ENCODE measurements at regions not wholly inside any gene's neighbourhood (a gene's known extent, or its start where the extent isn't known, plus 50 kb on each side); places are given as distances from the start of the nearest gene placed in this dataset.

DNA sequence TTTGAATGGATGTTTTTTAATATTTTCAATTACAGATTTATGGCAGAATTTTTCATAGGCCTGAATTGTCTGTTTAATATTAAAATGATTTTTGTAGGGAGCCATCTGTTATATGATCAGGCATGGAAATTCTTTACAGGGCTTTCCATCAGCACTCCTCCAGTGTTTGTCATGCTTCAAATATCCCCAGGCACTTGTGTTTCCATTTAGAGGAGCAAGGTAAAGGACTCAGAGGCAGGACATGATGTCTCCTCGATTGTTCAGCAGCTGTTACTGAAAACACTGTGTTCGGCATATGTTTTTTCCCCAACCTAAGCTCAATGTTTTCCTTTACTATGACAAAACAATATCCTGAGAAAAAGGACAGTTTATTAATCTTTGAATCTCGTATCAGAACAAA, 172.3 kb upstream of the RFX3 start:
- no peaks in the 10 kb centered on the region for H3K9me3 ChIP-seq (ENCODE audit: control insufficient read depth in 1 of 2, low read length in 2 of 2)
- no peaks in the 10 kb centered on the region for H3K27me3 ChIP-seq (ENCODE audit: control insufficient read depth in 1 of 2, insufficient read depth in 2 of 2, low read length in 2 of 2)
- H3K36me3 ChIP-seq (ENCODE audit: control insufficient read depth in 1 of 2, insufficient read depth in 2 of 2, low read length in 2 of 2) = no peaks in the 10 kb centered on the region
- no peak overlapping the region for H3K4me3 ChIP-seq (ENCODE audit: low read depth in 1 of 2, low read length in 2 of 2)
- H3K9ac ChIP-seq (ENCODE audit: low read depth in 1 of 2, low read length in 2 of 2) = no peak overlapping the region
- no peak overlapping the region for H3K27ac ChIP-seq (ENCODE audit: low read depth, low read length)
- no peaks in the 10 kb centered on the region for H3K4me1 ChIP-seq (ENCODE audit: control insufficient read depth in 1 of 2, insufficient read depth in 2 of 2, low read length in 2 of 2)

- Histone ChIP-seq H3K36me3 (ENCODE audit: control insufficient read depth in 1 of 2, insufficient read depth in 2 of 2, low read length in 2 of 2) (no peaks in the 10 kb centered on the region), H3K9me3 (ENCODE audit: control insufficient read depth in 1 of 2, low read length in 2 of 2) (no peaks in the 10 kb centered on the region), H3K4me3 (ENCODE audit: low read depth in 1 of 2, low read length in 2 of 2) (no peak overlapping the region), H3K27ac (ENCODE audit: low read depth, low read length) (no peak overlapping the region), H3K27me3 (ENCODE audit: control insufficient read depth in 1 of 2, insufficient read depth in 2 of 2, low read length in 2 of 2) (no peaks in the 10 kb centered on the region), H3K9ac (ENCODE audit: low read depth in 1 of 2, low read length in 2 of 2) (no peak overlapping the region), H3K4me1 (ENCODE audit: control insufficient read depth in 1 of 2, insufficient read depth in 2 of 2, low read length in 2 of 2) (no peaks in the 10 kb centered on the region)
Observed at GRCh38 chr9:3696368-3696767, 170.6 kb upstream of the RFX3 start.

DNA sequence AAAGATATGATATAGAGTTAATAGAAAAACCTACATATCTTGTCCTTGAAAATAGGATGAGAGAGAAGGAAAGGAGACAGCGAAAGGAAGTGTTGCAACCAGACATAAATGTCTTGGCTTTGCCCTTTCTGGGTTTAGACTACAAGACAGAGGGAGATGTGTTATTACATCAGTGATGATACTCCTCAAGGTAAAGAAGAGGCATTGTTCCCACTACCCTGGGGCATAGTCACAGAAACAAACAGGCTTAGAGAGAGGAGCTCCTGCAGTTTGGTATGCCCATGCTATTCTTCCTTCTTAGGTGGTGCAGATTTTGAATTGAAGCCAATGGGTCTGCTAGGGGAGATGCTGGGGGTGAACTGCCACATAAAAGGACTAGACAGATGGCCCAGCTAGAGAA, 166.8 kb upstream of the RFX3 start:
- Histone ChIP-seq H3K4me3 (ENCODE audit: low read depth in 1 of 2, low read length in 2 of 2) (no peak overlapping the region), H3K4me1 (ENCODE audit: control insufficient read depth in 1 of 2, insufficient read depth in 2 of 2, low read length in 2 of 2) (no peaks in the 10 kb centered on the region), H3K9ac (ENCODE audit: low read depth in 1 of 2, low read length in 2 of 2) (no peak overlapping the region), H3K9me3 (ENCODE audit: control insufficient read depth in 1 of 2, low read length in 2 of 2) (no peaks in the 10 kb centered on the region), H3K27me3 (ENCODE audit: control insufficient read depth in 1 of 2, insufficient read depth in 2 of 2, low read length in 2 of 2) (no peaks in the 10 kb centered on the region), H3K27ac (ENCODE audit: low read depth, low read length) (no peak overlapping the region), H3K36me3 (ENCODE audit: control insufficient read depth in 1 of 2, insufficient read depth in 2 of 2, low read length in 2 of 2) (no peaks in the 10 kb centered on the region)

DNA sequence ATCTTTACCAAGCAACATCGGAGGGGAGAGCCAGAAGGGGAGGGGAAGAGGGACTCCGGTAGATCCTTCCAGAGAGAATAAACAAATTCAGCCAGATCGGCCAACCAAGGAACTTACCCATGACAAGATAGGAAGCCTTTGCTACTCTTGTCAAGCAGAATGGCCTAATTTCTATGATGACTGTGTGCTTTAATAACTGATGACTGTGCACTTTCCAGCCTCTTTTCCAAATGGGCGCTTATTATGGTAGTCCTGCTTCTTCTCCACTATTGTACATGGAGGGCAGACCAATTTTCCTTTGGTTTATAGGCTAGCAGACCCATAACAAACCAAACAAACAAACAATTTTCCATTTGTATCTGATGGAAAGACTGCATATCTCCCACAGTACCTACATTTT, 163.8 kb upstream of the RFX3 start:
- Histone ChIP-seq H3K4me1 (ENCODE audit: control insufficient read depth in 1 of 2, insufficient read depth in 2 of 2, low read length in 2 of 2) (no peaks in the 10 kb centered on the region), H3K4me3 (ENCODE audit: low read depth in 1 of 2, low read length in 2 of 2) (no peak overlapping the region), H3K27me3 (ENCODE audit: control insufficient read depth in 1 of 2, insufficient read depth in 2 of 2, low read length in 2 of 2) (no peaks in the 10 kb centered on the region), H3K9ac (ENCODE audit: low read depth in 1 of 2, low read length in 2 of 2) (no peak overlapping the region), H3K36me3 (ENCODE audit: control insufficient read depth in 1 of 2, insufficient read depth in 2 of 2, low read length in 2 of 2) (no peaks in the 10 kb centered on the region), H3K9me3 (ENCODE audit: control insufficient read depth in 1 of 2, low read length in 2 of 2) (no peaks in the 10 kb centered on the region), H3K27ac (ENCODE audit: low read depth, low read length) (no peak overlapping the region)

- no peaks in the 10 kb centered on the region for H3K4me1 ChIP-seq (ENCODE audit: control insufficient read depth in 1 of 2, insufficient read depth in 2 of 2, low read length in 2 of 2)
- no peaks in the 10 kb centered on the region for H3K9me3 ChIP-seq (ENCODE audit: control insufficient read depth in 1 of 2, low read length in 2 of 2)
- H3K9ac ChIP-seq (ENCODE audit: low read depth in 1 of 2, low read length in 2 of 2) = no peak overlapping the region
- H3K27ac ChIP-seq (ENCODE audit: low read depth, low read length) = no peak overlapping the region
- H3K4me3 ChIP-seq (ENCODE audit: low read depth in 1 of 2, low read length in 2 of 2) = no peak overlapping the region
- no peaks in the 10 kb centered on the region for H3K36me3 ChIP-seq (ENCODE audit: control insufficient read depth in 1 of 2, insufficient read depth in 2 of 2, low read length in 2 of 2)
- H3K27me3 ChIP-seq (ENCODE audit: control insufficient read depth in 1 of 2, insufficient read depth in 2 of 2, low read length in 2 of 2) = no peaks in the 10 kb centered on the region
Observed at GRCh38 chr9:3687145-3687544, 161.3 kb upstream of the RFX3 start.

DNA sequence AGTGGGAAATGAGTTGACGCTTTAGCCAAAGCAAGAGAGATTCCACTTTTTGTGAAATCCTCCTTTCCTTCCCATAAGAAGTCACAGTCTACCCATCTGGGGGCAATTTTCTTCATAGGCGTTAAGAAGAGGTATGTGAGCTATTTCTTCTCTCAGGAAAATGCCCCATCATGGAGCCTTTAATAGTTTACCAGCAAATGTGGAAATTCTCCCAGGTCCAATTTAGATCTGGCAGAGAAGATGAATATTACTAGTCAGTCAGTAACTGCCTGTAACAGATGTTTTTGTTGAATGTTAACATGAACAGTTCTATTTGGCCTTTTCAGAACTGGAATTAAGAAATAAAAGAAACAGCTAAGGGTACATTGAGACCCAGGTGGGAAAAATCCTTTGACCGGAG, 156.4 kb upstream of the RFX3 start:
- Histone ChIP-seq H3K4me1 (ENCODE audit: control insufficient read depth in 1 of 2, insufficient read depth in 2 of 2, low read length in 2 of 2) (no peaks in the 10 kb centered on the region), H3K4me3 (ENCODE audit: low read depth in 1 of 2, low read length in 2 of 2) (no peak overlapping the region), H3K36me3 (ENCODE audit: control insufficient read depth in 1 of 2, insufficient read depth in 2 of 2, low read length in 2 of 2) (no peaks in the 10 kb centered on the region), H3K9me3 (ENCODE audit: control insufficient read depth in 1 of 2, low read length in 2 of 2) (no peaks in the 10 kb centered on the region), H3K9ac (ENCODE audit: low read depth in 1 of 2, low read length in 2 of 2) (no peak overlapping the region), H3K27ac (ENCODE audit: low read depth, low read length) (no peak overlapping the region), H3K27me3 (ENCODE audit: control insufficient read depth in 1 of 2, insufficient read depth in 2 of 2, low read length in 2 of 2) (no peaks in the 10 kb centered on the region)

DNA sequence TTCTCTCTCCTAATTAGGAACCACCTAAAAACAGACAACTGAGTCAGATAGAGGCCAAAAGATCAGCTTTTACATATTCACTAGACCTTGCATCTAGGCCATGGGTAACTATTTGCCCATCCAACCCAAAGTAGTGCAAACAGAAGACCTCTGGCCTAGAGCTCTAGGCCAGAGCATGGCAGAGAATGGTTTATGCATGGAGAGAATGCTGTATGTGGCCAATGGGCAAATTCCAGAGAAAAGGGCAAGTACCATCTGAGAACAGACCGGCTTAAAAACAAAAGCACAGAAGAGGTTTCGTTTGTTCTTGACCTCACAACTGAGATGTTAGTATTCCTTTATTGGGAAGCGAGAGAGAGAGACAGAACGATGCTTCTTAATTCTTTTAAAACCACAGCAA, 151.7 kb upstream of the RFX3 start:
- no peaks in the 10 kb centered on the region for H3K4me1 ChIP-seq (ENCODE audit: control insufficient read depth in 1 of 2, insufficient read depth in 2 of 2, low read length in 2 of 2)
- H3K9me3 ChIP-seq (ENCODE audit: control insufficient read depth in 1 of 2, low read length in 2 of 2) = no peaks in the 10 kb centered on the region
- no peak overlapping the region for H3K4me3 ChIP-seq (ENCODE audit: low read depth in 1 of 2, low read length in 2 of 2)
- H3K27ac ChIP-seq (ENCODE audit: low read depth, low read length) = no peak overlapping the region
- H3K27me3 ChIP-seq (ENCODE audit: control insufficient read depth in 1 of 2, insufficient read depth in 2 of 2, low read length in 2 of 2) = no peaks in the 10 kb centered on the region
- no peaks in the 10 kb centered on the region for H3K36me3 ChIP-seq (ENCODE audit: control insufficient read depth in 1 of 2, insufficient read depth in 2 of 2, low read length in 2 of 2)
- no peak overlapping the region for H3K9ac ChIP-seq (ENCODE audit: low read depth in 1 of 2, low read length in 2 of 2)

DNA sequence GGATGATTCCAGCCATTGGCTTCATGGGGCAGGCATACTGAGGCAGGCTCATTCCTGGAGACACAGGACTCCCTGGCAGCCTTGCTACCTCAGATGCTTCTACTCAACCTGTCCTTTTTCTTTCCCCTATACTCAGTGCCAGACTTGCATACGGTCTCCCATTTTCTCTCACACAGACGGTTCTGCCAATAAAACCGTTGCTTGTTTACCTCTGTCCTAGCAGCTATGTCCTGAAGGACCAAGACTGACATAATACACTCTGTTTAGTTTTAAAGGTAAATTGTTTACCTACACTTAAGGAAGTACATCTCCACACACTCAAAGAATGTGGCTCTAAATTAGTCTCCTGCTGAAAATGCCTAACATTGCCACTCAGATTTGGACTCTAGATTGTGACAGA, 151.0 kb upstream of the RFX3 start:
- Histone ChIP-seq H3K9ac (ENCODE audit: low read depth in 1 of 2, low read length in 2 of 2) (no peak overlapping the region), H3K27me3 (ENCODE audit: control insufficient read depth in 1 of 2, insufficient read depth in 2 of 2, low read length in 2 of 2) (no peaks in the 10 kb centered on the region), H3K4me1 (ENCODE audit: control insufficient read depth in 1 of 2, insufficient read depth in 2 of 2, low read length in 2 of 2) (no peaks in the 10 kb centered on the region), H3K36me3 (ENCODE audit: control insufficient read depth in 1 of 2, insufficient read depth in 2 of 2, low read length in 2 of 2) (no peaks in the 10 kb centered on the region), H3K4me3 (ENCODE audit: low read depth in 1 of 2, low read length in 2 of 2) (no peak overlapping the region), H3K9me3 (ENCODE audit: control insufficient read depth in 1 of 2, low read length in 2 of 2) (no peaks in the 10 kb centered on the region), H3K27ac (ENCODE audit: low read depth, low read length) (no peak overlapping the region)

DNA sequence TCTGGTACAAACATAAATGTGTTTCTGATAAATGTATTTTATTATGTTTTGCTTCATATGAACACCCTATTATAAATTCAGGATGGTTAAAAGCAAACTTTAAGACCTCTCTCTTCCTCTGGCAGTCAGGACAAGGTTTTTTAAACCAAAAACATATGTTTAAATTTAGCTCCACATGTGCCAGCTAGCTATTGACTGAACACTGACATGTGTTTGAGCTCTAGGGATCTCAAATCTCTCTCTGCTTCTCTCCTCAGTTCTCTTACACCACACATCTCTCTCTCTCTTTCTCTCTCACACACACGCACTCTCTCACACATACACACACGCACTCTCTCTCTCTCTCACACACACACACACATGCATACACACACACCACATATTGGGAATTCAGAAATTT, 150.1 kb upstream of the RFX3 start:
- Histone ChIP-seq H3K9ac (ENCODE audit: low read depth in 1 of 2, low read length in 2 of 2) (no peak overlapping the region), H3K27me3 (ENCODE audit: control insufficient read depth in 1 of 2, insufficient read depth in 2 of 2, low read length in 2 of 2) (no peaks in the 10 kb centered on the region), H3K27ac (ENCODE audit: low read depth, low read length) (no peak overlapping the region), H3K4me3 (ENCODE audit: low read depth in 1 of 2, low read length in 2 of 2) (no peak overlapping the region), H3K9me3 (ENCODE audit: control insufficient read depth in 1 of 2, low read length in 2 of 2) (no peaks in the 10 kb centered on the region), H3K4me1 (ENCODE audit: control insufficient read depth in 1 of 2, insufficient read depth in 2 of 2, low read length in 2 of 2) (no peaks in the 10 kb centered on the region), H3K36me3 (ENCODE audit: control insufficient read depth in 1 of 2, insufficient read depth in 2 of 2, low read length in 2 of 2) (no peaks in the 10 kb centered on the region)

- Histone ChIP-seq H3K4me3 (ENCODE audit: low read depth in 1 of 2, low read length in 2 of 2) (no peak overlapping the region), H3K27ac (ENCODE audit: low read depth, low read length) (no peak overlapping the region), H3K4me1 (ENCODE audit: control insufficient read depth in 1 of 2, insufficient read depth in 2 of 2, low read length in 2 of 2) (no peaks in the 10 kb centered on the region), H3K9me3 (ENCODE audit: control insufficient read depth in 1 of 2, low read length in 2 of 2) (no peaks in the 10 kb centered on the region), H3K9ac (ENCODE audit: low read depth in 1 of 2, low read length in 2 of 2) (no peak overlapping the region), H3K36me3 (ENCODE audit: control insufficient read depth in 1 of 2, insufficient read depth in 2 of 2, low read length in 2 of 2) (no peaks in the 10 kb centered on the region), H3K27me3 (ENCODE audit: control insufficient read depth in 1 of 2, insufficient read depth in 2 of 2, low read length in 2 of 2) (no peaks in the 10 kb centered on the region)
Observed at GRCh38 chr9:3674561-3674960, 148.8 kb upstream of the RFX3 start.

DNA sequence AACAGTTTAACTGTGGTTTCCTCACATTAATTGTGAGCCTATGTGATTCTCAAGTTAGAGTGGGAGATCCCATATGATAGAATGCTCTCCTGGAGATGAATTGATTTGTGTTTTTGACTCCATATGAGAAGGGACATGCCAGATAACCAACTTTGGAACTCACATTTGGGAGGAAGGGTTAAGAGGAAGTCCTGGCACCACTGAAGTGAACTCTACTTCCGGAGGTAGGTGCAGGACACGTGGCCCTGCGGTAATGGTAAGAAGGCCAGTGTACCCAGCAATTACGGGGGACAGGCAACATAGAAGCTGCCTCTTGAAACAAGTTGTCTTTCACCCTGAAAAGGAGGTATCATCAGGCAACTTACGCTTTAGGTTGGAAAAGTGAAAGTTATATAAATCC, 146.6 kb upstream of the RFX3 start:
- Histone ChIP-seq H3K9ac (ENCODE audit: low read depth in 1 of 2, low read length in 2 of 2) (no peak overlapping the region), H3K27ac (ENCODE audit: low read depth, low read length) (no peak overlapping the region), H3K27me3 (ENCODE audit: control insufficient read depth in 1 of 2, insufficient read depth in 2 of 2, low read length in 2 of 2) (no peaks in the 10 kb centered on the region), H3K4me3 (ENCODE audit: low read depth in 1 of 2, low read length in 2 of 2) (no peak overlapping the region), H3K9me3 (ENCODE audit: control insufficient read depth in 1 of 2, low read length in 2 of 2) (no peaks in the 10 kb centered on the region), H3K4me1 (ENCODE audit: control insufficient read depth in 1 of 2, insufficient read depth in 2 of 2, low read length in 2 of 2) (no peaks in the 10 kb centered on the region), H3K36me3 (ENCODE audit: control insufficient read depth in 1 of 2, insufficient read depth in 2 of 2, low read length in 2 of 2) (no peaks in the 10 kb centered on the region)

All from duodenal mucosa (tissue), 2 donors.